A549 (cell line): ENCODE measurements at regions not wholly inside any gene's neighbourhood (a gene's known extent, or its start where the extent isn't known, plus 50 kb on each side); places are given as distances from the start of the nearest gene placed in this dataset.

Experiments
- TF ChIP-seq, protein P1 (sequence below): fragments of >200 bp; sonication (Bioruptor Twin); formaldehyde crosslinking; IDR thresholded peaks from 3 replicates; pipeline ENCODE4 v1.6.1; 2016
- TF ChIP-seq, protein P2 (sequence below): fragments of >200 bp; sonication (Bioruptor Twin); formaldehyde crosslinking; IDR thresholded peaks from 3 replicates; pipeline ENCODE4 v1.5.1; 2016

GRCh38 chr15:93762036-93762435, 469.3 kb upstream of the MCTP2 start:
- TF ChIP-seq, protein P1, sequence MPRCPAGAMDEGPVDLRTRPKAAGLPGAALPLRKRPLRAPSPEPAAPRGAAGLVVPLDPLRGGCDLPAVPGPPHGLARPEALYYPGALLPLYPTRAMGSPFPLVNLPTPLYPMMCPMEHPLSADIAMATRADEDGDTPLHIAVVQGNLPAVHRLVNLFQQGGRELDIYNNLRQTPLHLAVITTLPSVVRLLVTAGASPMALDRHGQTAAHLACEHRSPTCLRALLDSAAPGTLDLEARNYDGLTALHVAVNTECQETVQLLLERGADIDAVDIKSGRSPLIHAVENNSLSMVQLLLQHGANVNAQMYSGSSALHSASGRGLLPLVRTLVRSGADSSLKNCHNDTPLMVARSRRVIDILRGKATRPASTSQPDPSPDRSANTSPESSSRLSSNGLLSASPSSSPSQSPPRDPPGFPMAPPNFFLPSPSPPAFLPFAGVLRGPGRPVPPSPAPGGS, result no peak
- TF ChIP-seq, protein P2, sequence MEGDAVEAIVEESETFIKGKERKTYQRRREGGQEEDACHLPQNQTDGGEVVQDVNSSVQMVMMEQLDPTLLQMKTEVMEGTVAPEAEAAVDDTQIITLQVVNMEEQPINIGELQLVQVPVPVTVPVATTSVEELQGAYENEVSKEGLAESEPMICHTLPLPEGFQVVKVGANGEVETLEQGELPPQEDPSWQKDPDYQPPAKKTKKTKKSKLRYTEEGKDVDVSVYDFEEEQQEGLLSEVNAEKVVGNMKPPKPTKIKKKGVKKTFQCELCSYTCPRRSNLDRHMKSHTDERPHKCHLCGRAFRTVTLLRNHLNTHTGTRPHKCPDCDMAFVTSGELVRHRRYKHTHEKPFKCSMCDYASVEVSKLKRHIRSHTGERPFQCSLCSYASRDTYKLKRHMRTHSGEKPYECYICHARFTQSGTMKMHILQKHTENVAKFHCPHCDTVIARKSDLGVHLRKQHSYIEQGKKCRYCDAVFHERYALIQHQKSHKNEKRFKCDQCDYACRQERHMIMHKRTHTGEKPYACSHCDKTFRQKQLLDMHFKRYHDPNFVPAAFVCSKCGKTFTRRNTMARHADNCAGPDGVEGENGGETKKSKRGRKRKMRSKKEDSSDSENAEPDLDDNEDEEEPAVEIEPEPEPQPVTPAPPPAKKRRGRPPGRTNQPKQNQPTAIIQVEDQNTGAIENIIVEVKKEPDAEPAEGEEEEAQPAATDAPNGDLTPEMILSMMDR, result no peak
